HCT116 (cell line): ENCODE measurements at regions not wholly inside any gene's neighbourhood (a gene's known extent, or its start where the extent isn't known, plus 50 kb on each side); places are given as distances from the start of the nearest gene placed in this dataset.

Source experiments
- EZH2 ChIP-seq: fragments of 200-600 bp; sonication (generic); IDR thresholded peaks from 2 replicates; pipeline ENCODE4 v1.6.1; 2017; ENCODE audit warnings: antibody characterized with exemption, mixed run types
- POLR2A ChIP-seq: IDR thresholded peaks from 2 replicates; pipeline ENCODE4 v1.7.0; 2011; ENCODE audit warnings: borderline replicate concordance; ENCODE audit not compliant: insufficient read depth, insufficient read length; ENCODE audit errors: extremely low read depth
- RAD21 ChIP-seq: IDR thresholded peaks from 2 replicates; pipeline ENCODE4 v1.6.1; 2012; ENCODE audit warnings: low read depth, mild to moderate bottlenecking
- YY1 ChIP-seq: IDR thresholded peaks from 2 replicates; pipeline ENCODE4 v1.6.1; 2011; ENCODE audit warnings: low read length, low read depth, moderate library complexity, mild to moderate bottlenecking; ENCODE audit not compliant: insufficient replicate concordance; ENCODE audit errors: extremely low read depth
- ZNF274 ChIP-seq: fragments of 200-500 bp; sonication (Bioruptor generic); IDR thresholded peaks from 2 replicates; pipeline ENCODE4 v1.6.1; 2014; ENCODE audit warnings: mild to moderate bottlenecking, low read depth, low read length, inconsistent platforms
- TF ChIP-seq, protein P1 (sequence below), 3 experiments: fragments of 200-600 bp in 1 of 3; sonication (generic) in 1 of 3; IDR thresholded peaks in 2 of 3; conservative IDR thresholded peaks in 1 of 3; 2 replicates each; pipeline ENCODE4 v1.5.1; 2012 to 2017; ENCODE audit warnings: low read depth in 2 of 3, low read length in 2 of 3, antibody characterized with exemption in 1 of 3, borderline replicate concordance in 1 of 3, control low read depth in 1 of 3, mild to moderate bottlenecking in 1 of 3, mixed read lengths in 1 of 3, mixed run types in 1 of 3, moderate library complexity in 1 of 3; ENCODE audit not compliant: insufficient read depth in 1 of 3
- TF ChIP-seq, protein P2 (sequence below): IDR thresholded peaks from 2 replicates; pipeline ENCODE4 v1.6.1; 2012; ENCODE audit warnings: low read depth
- TF ChIP-seq, protein P3 (sequence below): IDR thresholded peaks from 2 replicates; pipeline ENCODE4 v1.6.1; 2012

DNA sequence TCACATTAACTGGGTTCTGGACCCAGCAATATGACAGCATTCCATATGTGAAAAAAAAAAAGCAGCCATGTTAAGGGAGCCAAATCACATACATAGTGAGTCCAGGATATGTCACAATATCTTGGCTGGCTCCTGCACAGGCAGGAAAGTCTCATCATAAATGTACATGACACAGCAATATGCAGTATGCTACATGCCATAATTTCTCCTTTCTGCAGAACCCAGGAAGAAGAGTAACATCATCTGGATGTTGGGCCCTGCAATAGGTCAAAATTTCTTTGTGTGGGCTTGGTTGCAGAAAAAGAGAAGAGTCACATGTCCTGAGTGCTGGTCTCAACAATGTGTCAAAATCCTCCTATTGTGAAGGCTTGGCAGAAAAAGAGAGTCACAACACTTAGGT lies 902.8 kb upstream of the AMELY start:
- TF ChIP-seq, protein P1, sequence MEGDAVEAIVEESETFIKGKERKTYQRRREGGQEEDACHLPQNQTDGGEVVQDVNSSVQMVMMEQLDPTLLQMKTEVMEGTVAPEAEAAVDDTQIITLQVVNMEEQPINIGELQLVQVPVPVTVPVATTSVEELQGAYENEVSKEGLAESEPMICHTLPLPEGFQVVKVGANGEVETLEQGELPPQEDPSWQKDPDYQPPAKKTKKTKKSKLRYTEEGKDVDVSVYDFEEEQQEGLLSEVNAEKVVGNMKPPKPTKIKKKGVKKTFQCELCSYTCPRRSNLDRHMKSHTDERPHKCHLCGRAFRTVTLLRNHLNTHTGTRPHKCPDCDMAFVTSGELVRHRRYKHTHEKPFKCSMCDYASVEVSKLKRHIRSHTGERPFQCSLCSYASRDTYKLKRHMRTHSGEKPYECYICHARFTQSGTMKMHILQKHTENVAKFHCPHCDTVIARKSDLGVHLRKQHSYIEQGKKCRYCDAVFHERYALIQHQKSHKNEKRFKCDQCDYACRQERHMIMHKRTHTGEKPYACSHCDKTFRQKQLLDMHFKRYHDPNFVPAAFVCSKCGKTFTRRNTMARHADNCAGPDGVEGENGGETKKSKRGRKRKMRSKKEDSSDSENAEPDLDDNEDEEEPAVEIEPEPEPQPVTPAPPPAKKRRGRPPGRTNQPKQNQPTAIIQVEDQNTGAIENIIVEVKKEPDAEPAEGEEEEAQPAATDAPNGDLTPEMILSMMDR (IDR thresholded peaks at IDR 0.05 in 2 of 3, conservative IDR thresholded peaks at IDR 0.05 in 1 of 3; ENCODE audit: borderline replicate concordance in 1 of 3, insufficient read depth in 1 of 3, low read depth in 2 of 3, low read length in 2 of 3): no peak
- TF ChIP-seq POLR2A (no peak), RAD21 (no peak), YY1 (no peak), EZH2 (no peak), ZNF274 (no peak)
- TF ChIP-seq, protein P2, sequence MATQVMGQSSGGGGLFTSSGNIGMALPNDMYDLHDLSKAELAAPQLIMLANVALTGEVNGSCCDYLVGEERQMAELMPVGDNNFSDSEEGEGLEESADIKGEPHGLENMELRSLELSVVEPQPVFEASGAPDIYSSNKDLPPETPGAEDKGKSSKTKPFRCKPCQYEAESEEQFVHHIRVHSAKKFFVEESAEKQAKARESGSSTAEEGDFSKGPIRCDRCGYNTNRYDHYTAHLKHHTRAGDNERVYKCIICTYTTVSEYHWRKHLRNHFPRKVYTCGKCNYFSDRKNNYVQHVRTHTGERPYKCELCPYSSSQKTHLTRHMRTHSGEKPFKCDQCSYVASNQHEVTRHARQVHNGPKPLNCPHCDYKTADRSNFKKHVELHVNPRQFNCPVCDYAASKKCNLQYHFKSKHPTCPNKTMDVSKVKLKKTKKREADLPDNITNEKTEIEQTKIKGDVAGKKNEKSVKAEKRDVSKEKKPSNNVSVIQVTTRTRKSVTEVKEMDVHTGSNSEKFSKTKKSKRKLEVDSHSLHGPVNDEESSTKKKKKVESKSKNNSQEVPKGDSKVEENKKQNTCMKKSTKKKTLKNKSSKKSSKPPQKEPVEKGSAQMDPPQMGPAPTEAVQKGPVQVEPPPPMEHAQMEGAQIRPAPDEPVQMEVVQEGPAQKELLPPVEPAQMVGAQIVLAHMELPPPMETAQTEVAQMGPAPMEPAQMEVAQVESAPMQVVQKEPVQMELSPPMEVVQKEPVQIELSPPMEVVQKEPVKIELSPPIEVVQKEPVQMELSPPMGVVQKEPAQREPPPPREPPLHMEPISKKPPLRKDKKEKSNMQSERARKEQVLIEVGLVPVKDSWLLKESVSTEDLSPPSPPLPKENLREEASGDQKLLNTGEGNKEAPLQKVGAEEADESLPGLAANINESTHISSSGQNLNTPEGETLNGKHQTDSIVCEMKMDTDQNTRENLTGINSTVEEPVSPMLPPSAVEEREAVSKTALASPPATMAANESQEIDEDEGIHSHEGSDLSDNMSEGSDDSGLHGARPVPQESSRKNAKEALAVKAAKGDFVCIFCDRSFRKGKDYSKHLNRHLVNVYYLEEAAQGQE: no peak
- TF ChIP-seq, protein P3, sequence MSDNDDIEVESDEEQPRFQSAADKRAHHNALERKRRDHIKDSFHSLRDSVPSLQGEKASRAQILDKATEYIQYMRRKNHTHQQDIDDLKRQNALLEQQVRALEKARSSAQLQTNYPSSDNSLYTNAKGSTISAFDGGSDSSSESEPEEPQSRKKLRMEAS: no peak
